HFF-Myc (cell line): ENCODE measurements at regions not wholly inside any gene's neighbourhood (a gene's known extent, or its start where the extent isn't known, plus 50 kb on each side); places are given as distances from the start of the nearest gene placed in this dataset.

Source experiments
- DNase-seq: peaks from one replicate; pipeline ENCODE4 v3.0.0-alpha.2; 2011; ENCODE audit warnings: low read depth; ENCODE audit errors: extremely low read depth
- H3K4me3 ChIP-seq: replicated peaks from 2 replicates; pipeline ENCODE4 v1.5.1; 2011; ENCODE audit warnings: low read depth, mild to moderate bottlenecking, control low read depth, low read length
- CTCF ChIP-seq: IDR thresholded peaks from 2 replicates; pipeline ENCODE4 v1.5.1; 2012; ENCODE audit warnings: mild to moderate bottlenecking, low read depth, low read length, control low read depth; ENCODE audit errors: missing control alignments

GRCh38 chr1:67965995-67966665, 84.3 kb downstream of the DIRAS3 start:
- TF ChIP-seq CTCF: no peak
- no peak for DNase-seq
- no peak overlapping the region for H3K4me3 ChIP-seq

DNA sequence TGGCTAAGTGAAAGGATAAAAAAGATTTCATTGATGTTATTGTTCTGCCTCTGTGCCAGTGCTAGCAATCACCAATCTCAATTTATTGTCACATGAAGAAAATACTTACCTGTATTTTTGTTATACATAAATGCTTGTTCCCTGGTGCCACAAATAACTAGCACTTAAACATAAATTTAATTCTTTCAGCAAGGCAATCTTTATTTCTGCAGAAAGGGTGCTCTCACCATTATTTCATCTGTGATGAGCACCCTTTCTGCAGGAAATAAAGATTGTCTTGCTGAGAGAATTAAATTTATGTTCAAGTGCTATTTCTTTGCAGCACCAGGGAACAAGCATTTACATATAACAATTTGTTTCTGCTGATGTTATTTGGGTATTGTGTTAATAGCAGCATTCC, 87.2 kb downstream of the DIRAS3 start:
- DNase-seq: no peak
- H3K4me3 ChIP-seq: no peak overlapping the region
- TF ChIP-seq CTCF: no peak

DNA sequence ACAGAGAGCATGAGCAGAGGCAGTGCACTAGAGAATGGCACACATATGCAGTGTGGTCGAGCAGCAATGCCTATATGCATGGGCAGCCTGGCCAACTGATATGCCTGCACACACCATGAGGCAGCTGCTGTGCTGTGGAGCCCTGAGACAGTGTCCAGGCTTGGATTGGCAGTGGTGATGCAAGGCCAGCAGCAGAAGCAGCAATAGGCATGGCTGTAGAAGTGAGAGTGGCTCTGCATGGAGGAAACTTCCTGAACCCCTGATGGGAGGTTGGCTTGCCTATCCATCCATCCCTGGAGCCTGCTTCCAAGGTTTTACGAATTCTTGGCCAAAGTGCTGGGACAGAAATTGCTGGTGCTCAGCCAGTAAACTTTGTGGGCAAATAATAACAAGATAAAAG, 89.7 kb downstream of the DIRAS3 start:
- DNase-seq: no peak
- H3K4me3 ChIP-seq: no peak overlapping the region
- TF ChIP-seq CTCF: no peak

- DNase-seq: no peak
- H3K4me3 ChIP-seq: no peak overlapping the region
- no peak for TF ChIP-seq CTCF
Observed at GRCh38 chr1:67958472-67958871, 92.0 kb downstream of the DIRAS3 start.

- no peak for TF ChIP-seq CTCF
- no peak for DNase-seq
- no peak overlapping the region for H3K4me3 ChIP-seq
Observed at GRCh38 chr1:67957066-67957465, 93.4 kb downstream of the DIRAS3 start.

- no peak for TF ChIP-seq CTCF
- DNase-seq: no peak
- no peak overlapping the region for H3K4me3 ChIP-seq
Observed at GRCh38 chr1:67956116-67956515, 94.3 kb downstream of the DIRAS3 start.

DNA sequence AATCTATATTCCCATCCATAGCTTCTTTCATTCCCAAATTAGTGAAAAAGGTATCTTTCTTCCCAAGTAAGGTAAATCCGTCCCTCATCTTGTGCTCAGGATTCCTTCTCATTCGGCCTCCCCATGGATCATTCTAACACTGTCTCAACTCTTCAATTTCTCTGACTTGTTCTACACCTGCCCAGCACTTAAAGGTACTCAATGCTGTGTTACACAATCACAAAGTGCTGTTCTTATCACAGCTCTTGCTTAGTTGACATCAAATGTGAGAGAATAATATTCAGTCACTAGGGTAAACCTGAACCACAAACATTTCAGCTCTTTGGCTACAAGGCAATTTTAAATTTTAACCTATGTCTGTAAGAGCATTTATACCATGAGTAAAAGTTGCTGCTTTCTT, 94.8 kb downstream of the DIRAS3 start:
- no peak for TF ChIP-seq CTCF
- no peak for DNase-seq

More for the DNA sequence above, 94.8 kb downstream of the DIRAS3 start:
- H3K4me3 ChIP-seq: no peak overlapping the region
